ENCODE measurements at regions not wholly inside any gene's neighbourhood (a gene's known extent, or its start where the extent isn't known, plus 50 kb on each side); places are given as distances from the start of the nearest gene placed in this dataset.

- Histone ChIP-seq H3K27me3 (no peaks in the 10 kb centered on the region), H3K9me3 (no peaks in the 10 kb centered on the region), H3K36me3 (ENCODE audit: low read depth, missing control alignments) (no peaks in the 10 kb centered on the region), H3K4me1 (no peaks in the 10 kb centered on the region), H3K4me3 (no peak overlapping the region), H3K27ac (no peak overlapping the region)
- TF ChIP-seq POLR2A (IDR thresholded peaks at IDR 0.05) (no peak), CTCF (IDR thresholded peaks at IDR 0.05) (no peak)
- no peak for DNase-seq
- intact Hi-C loops (cut with DNase I; ENCODE audit: low total_unique reads): no loop called here
- WGBS, 2 donors: 89 to 90% methylated on average over 7 of the region's 7 CpGs
Observed at GRCh38 chr18:78165525-78165924, 814.1 kb upstream of the SALL3 start.

- Histone ChIP-seq H3K36me3 (ENCODE audit: low read depth, missing control alignments) (no peaks in the 10 kb centered on the region), H3K27me3 (no peaks in the 10 kb centered on the region), H3K4me3 (no peak overlapping the region), H3K9me3 (no peaks in the 10 kb centered on the region), H3K27ac (no peak overlapping the region), H3K4me1 (no peaks in the 10 kb centered on the region)
- intact Hi-C loops (cut with DNase I; ENCODE audit: low total_unique reads): no loop called here
- 79 to 87% methylated on average over 1 of the region's 1 CpG for WGBS, 2 donors
- no peak for TF ChIP-seq CTCF (IDR thresholded peaks at IDR 0.05)
- no peak for TF ChIP-seq POLR2A (IDR thresholded peaks at IDR 0.05)
- DNase-seq: no peak
Observed at GRCh38 chr18:78168526-78168925, 811.1 kb upstream of the SALL3 start.

- TF ChIP-seq CTCF (IDR thresholded peaks at IDR 0.05): no peak
- TF ChIP-seq POLR2A (IDR thresholded peaks at IDR 0.05): no peak
- intact Hi-C loops (cut with DNase I; ENCODE audit: low total_unique reads): no loop called here
- 61 to 63% methylated on average over 13 of the region's 13 CpGs for WGBS, 2 donors
Observed at GRCh38 chr18:78169174-78169864, 810.3 kb upstream of the SALL3 start.

GRCh38 chr18:78171954-78172353 lies 807.7 kb upstream of the SALL3 start:
- no peaks in the 10 kb centered on the region for H3K9me3 ChIP-seq
- TF ChIP-seq CTCF (IDR thresholded peaks at IDR 0.05): no peak
- no peak overlapping the region for H3K27ac ChIP-seq
- DNase-seq: no peak
- H3K27me3 ChIP-seq: no peaks in the 10 kb centered on the region
- intact Hi-C loops (cut with DNase I; ENCODE audit: low total_unique reads): no loop called here
- H3K36me3 ChIP-seq (ENCODE audit: low read depth, missing control alignments): no peaks in the 10 kb centered on the region
- H3K4me3 ChIP-seq: no peak overlapping the region
- WGBS, 2 donors: 46 to 72% methylated on average over 6 of the region's 6 CpGs
- H3K4me1 ChIP-seq: no peaks in the 10 kb centered on the region

More at GRCh38 chr18:78169174-78169864, 810.3 kb upstream of the SALL3 start:
- Histone ChIP-seq H3K9me3 (no peaks in the 10 kb centered on the region), H3K27me3 (no peaks in the 10 kb centered on the region), H3K4me1 (no peaks in the 10 kb centered on the region), H3K27ac (no peak overlapping the region), H3K36me3 (ENCODE audit: low read depth, missing control alignments) (no peaks in the 10 kb centered on the region), H3K4me3 (no peak overlapping the region)
- no peak for DNase-seq

GRCh38 chr18:78174737-78175136 lies 804.9 kb upstream of the SALL3 start:
- intact Hi-C loops (cut with DNase I; ENCODE audit: low total_unique reads): no loop called here
- H3K4me3 ChIP-seq: no peak overlapping the region

More at GRCh38 chr18:78174737-78175136, 804.9 kb upstream of the SALL3 start:
- no peak for DNase-seq
- TF ChIP-seq POLR2A (IDR thresholded peaks at IDR 0.05) (no peak), CTCF (IDR thresholded peaks at IDR 0.05) (no peak)
- no peaks in the 10 kb centered on the region for H3K9me3 ChIP-seq
- no peaks in the 10 kb centered on the region for H3K27me3 ChIP-seq
- no peaks in the 10 kb centered on the region for H3K4me1 ChIP-seq
- no peaks in the 10 kb centered on the region for H3K36me3 ChIP-seq (ENCODE audit: low read depth, missing control alignments)
- WGBS, 2 donors: 40 to 53% methylated on average over 9 to 14 of the region's 14 CpGs
- no peak overlapping the region for H3K27ac ChIP-seq
